C4-2B (cell line): ENCODE measurements at regions not wholly inside any gene's neighbourhood (a gene's known extent, or its start where the extent isn't known, plus 50 kb on each side); places are given as distances from the start of the nearest gene placed in this dataset.

Experiments used
- H3K27ac ChIP-seq: fragments of 450-650 bp; 2 replicates; pipeline ENCODE4 v1.5.1; 2017
- ZFX ChIP-seq: fragments of 450-650 bp; IDR thresholded peaks from 2 replicates; pipeline ENCODE4 v1.6.1; 2017
- TF ChIP-seq, protein P1 (sequence below): fragments of 450-650 bp; conservative IDR thresholded peaks from 2 replicates; pipeline ENCODE4 v1.5.1; 2017; ENCODE audit warnings: mild to moderate bottlenecking

- no peak overlapping the region for H3K27ac ChIP-seq
- TF ChIP-seq ZFX = no peak
- TF ChIP-seq, protein P1, sequence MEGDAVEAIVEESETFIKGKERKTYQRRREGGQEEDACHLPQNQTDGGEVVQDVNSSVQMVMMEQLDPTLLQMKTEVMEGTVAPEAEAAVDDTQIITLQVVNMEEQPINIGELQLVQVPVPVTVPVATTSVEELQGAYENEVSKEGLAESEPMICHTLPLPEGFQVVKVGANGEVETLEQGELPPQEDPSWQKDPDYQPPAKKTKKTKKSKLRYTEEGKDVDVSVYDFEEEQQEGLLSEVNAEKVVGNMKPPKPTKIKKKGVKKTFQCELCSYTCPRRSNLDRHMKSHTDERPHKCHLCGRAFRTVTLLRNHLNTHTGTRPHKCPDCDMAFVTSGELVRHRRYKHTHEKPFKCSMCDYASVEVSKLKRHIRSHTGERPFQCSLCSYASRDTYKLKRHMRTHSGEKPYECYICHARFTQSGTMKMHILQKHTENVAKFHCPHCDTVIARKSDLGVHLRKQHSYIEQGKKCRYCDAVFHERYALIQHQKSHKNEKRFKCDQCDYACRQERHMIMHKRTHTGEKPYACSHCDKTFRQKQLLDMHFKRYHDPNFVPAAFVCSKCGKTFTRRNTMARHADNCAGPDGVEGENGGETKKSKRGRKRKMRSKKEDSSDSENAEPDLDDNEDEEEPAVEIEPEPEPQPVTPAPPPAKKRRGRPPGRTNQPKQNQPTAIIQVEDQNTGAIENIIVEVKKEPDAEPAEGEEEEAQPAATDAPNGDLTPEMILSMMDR = no peak
These were observed 292.8 kb downstream of the FRK start for GRCh38 chr6:115767931-115768330.

- no peak overlapping the region for H3K27ac ChIP-seq
- TF ChIP-seq, protein P1 = no peak
- no peak for TF ChIP-seq ZFX
These were observed 293.8 kb downstream of the FRK start for GRCh38 chr6:115766745-115767462.

DNA sequence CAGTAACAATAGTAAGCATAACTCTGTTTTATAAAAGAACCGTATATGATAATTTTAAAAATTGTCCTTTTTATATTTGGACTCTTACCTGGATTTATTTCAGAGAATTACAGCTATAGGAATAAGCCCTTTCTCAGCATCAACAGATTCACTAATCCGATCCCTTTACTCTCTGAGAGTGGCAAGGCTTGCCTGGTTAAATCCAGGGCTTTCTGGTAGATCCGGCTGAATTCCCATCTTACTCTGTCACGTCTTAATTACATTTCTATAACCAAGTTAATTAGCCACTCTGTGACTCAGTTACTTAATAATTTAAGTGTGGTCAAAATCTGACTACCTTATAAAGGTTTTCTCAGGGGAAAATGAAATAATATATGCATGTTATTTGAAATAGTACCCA lies 294.7 kb downstream of the FRK start:
- TF ChIP-seq, protein P1 = no peak
- TF ChIP-seq ZFX = no peak
- no peak overlapping the region for H3K27ac ChIP-seq

- TF ChIP-seq, protein P1 = no peak
- no peak for TF ChIP-seq ZFX
- no peak overlapping the region for H3K27ac ChIP-seq
These were observed 301.6 kb downstream of the FRK start for GRCh38 chr6:115759051-115759450.

GRCh38 chr6:115753446-115753845 lies 307.2 kb downstream of the FRK start:
- H3K27ac ChIP-seq = no peak overlapping the region
- TF ChIP-seq, protein P1 = no peak

DNA sequence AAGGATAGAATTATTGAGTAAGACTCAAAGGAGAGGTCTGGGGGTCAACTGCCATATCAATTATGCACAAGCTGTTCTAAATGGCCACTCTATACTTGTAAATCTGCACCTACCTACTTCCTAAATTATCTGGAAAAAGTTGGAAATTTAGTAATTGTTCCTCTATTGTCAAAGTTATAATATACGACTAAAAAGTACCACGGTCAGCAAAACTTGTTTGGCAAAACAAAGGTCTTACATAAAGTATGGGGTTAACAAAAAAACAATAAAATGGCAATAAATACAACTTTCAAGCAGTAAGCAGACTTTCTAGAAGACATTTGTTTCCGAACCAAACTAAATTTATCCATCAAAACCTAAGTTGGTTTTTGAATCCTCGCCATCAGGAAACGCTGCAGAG lies 309.7 kb downstream of the FRK start:
- no peak overlapping the region for H3K27ac ChIP-seq
- TF ChIP-seq, protein P1 = no peak
- TF ChIP-seq ZFX = no peak

DNA sequence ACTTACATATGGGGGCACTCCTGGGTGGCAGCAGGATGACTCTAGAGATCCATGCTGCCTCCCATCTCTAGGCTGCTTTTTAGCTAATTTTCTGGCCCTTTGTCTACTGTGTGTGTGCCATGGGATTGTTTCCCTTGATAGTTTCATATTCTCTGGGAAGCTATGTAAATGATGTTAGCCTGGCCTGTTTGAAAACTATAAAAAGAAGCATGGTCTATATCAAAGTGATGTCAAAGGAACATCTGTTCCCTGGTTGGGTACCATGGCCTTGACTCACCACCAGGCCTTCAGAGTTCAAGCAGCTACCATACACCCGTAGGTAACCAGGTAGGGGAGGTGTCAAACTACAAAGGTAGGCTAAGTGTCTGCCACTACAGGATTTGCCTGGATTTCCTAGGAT lies 310.4 kb downstream of the FRK start:
- TF ChIP-seq, protein P1 = no peak
- TF ChIP-seq ZFX = no peak
- no peak overlapping the region for H3K27ac ChIP-seq
